Cardiac fibroblast (primary cell): ENCODE measurements at regions not wholly inside any gene's neighbourhood (a gene's known extent, or its start where the extent isn't known, plus 50 kb on each side); places are given as distances from the start of the nearest gene placed in this dataset.

ENCODE experiments used
- DNase-seq, 2 donors: peaks; one replicate each; pipeline versions ENCODE4 v3.0.0 to v3.0.0-alpha.2; 2010; ENCODE audit warnings: low read depth in 2 of 2
- H3K4me3 ChIP-seq, 2 donors: replicated peaks in 1 of 2; 1 replicate in 1 of 2; 2 replicates in 1 of 2; pipeline ENCODE4 v1.5.1; 2011; ENCODE audit warnings: low read depth in 2 of 2, low read length in 2 of 2, mild to moderate bottlenecking in 2 of 2, moderate library complexity in 1 of 2
- TF ChIP-seq, protein P1 (sequence below): IDR thresholded peaks from one replicate; pipeline ENCODE4 v1.5.1; 2011; ENCODE audit warnings: low read depth, mild to moderate bottlenecking, low read length, inconsistent platforms

GRCh38 chr4:85265234-85265633, 209.7 kb upstream of the ARHGAP24 start:
- H3K4me3 ChIP-seq, result no peak overlapping the region
- TF ChIP-seq, protein P1, sequence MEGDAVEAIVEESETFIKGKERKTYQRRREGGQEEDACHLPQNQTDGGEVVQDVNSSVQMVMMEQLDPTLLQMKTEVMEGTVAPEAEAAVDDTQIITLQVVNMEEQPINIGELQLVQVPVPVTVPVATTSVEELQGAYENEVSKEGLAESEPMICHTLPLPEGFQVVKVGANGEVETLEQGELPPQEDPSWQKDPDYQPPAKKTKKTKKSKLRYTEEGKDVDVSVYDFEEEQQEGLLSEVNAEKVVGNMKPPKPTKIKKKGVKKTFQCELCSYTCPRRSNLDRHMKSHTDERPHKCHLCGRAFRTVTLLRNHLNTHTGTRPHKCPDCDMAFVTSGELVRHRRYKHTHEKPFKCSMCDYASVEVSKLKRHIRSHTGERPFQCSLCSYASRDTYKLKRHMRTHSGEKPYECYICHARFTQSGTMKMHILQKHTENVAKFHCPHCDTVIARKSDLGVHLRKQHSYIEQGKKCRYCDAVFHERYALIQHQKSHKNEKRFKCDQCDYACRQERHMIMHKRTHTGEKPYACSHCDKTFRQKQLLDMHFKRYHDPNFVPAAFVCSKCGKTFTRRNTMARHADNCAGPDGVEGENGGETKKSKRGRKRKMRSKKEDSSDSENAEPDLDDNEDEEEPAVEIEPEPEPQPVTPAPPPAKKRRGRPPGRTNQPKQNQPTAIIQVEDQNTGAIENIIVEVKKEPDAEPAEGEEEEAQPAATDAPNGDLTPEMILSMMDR, result no peak
- no peak for DNase-seq

GRCh38 chr4:85268188-85268587, 206.8 kb upstream of the ARHGAP24 start:
- no peak for DNase-seq
- TF ChIP-seq, protein P1, result no peak

GRCh38 chr4:85268961-85269360, 206.0 kb upstream of the ARHGAP24 start:
- DNase-seq, result no peak
- no peak overlapping the region for H3K4me3 ChIP-seq
- TF ChIP-seq, protein P1, result no peak

More at GRCh38 chr4:85268188-85268587, 206.8 kb upstream of the ARHGAP24 start:
- H3K4me3 ChIP-seq, result no peak overlapping the region

DNA sequence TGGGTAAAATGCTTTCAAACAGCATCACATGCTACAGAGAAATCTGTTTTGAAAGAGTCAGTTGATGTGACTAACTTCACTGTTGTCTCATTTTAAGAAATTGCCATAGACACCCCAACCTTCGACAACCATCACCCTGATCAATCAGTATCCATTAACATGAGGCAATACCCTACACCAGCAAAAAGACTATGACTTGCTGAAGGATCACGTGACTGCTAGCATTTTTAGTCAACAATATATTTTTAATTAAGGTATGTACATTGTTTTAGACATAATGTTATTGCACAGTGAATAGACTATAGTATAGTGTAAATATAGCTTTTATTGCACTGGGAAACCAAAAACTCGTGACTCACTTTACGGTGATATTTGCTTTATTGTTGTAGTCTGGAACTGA, 200.0 kb upstream of the ARHGAP24 start:
- no peak for DNase-seq
- TF ChIP-seq, protein P1, result no peak
- H3K4me3 ChIP-seq, result no peak overlapping the region

DNA sequence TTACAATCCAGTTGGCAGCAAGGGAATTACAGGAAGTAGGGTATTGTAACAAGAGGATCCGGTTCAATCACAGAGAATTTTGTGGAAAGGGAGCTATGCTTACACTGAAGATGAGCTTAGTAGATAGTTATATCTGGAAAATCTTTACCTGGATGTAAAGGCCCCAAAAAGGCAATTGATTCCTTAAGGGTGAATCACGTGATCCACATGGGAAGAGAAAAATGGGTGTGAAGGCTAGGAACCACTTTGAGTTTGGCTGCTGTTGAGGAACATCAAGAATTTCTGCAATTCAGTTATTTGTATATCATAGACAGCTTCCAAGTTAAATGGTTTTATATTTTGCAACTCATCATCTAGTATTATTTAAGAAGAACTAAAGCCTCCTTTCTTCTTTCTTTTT, 194.0 kb upstream of the ARHGAP24 start:
- no peak overlapping the region for H3K4me3 ChIP-seq
- DNase-seq, result no peak
- TF ChIP-seq, protein P1, result no peak

DNA sequence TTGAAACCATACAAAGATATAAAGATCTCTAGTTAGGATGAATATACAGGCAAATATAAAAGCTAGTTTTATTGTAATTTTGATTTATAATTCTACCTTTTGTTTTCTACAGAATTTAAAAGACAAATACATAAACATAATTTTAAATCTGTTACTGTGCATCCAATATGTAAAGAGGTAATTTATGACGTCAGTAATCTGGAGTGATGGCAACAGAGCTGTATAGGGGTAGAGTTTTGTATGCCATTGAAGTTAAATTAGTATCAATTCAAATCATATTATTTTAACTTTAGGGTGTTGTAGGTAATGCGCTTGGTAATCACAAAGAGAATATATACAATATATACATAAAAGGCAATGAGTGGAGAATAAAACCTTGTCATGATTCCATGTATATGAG, 183.7 kb upstream of the ARHGAP24 start:
- no peak overlapping the region for H3K4me3 ChIP-seq
- TF ChIP-seq, protein P1, result no peak
- no peak for DNase-seq

GRCh38 chr4:85298037-85298436, 176.9 kb upstream of the ARHGAP24 start:
- TF ChIP-seq, protein P1, result no peak
- no peak for DNase-seq
- H3K4me3 ChIP-seq, result no peak overlapping the region
